ENCODE measurements at regions not wholly inside any gene's neighbourhood (a gene's known extent, or its start where the extent isn't known, plus 50 kb on each side); places are given as distances from the start of the nearest gene placed in this dataset.

DNA sequence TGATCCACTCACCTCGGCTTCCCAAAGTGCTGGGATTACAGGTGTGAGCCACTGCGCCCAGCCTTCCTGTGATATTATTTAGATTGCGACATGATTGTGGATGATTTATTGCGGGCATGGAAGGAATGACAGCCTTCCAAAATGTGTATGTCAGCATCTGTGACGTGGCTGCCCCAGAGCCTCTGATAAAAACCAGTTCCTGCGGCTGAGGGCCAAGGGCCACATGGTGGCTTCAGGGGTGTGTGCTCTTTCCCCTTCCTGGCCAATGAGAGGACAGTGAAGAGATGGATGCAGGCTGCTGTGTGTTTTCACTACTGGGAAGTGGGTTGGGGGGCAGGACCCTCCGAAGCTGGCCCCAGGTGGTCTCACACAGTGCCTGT is 57.4 kb upstream of the HGFAC start:
- DNase-seq = no peak

DNA sequence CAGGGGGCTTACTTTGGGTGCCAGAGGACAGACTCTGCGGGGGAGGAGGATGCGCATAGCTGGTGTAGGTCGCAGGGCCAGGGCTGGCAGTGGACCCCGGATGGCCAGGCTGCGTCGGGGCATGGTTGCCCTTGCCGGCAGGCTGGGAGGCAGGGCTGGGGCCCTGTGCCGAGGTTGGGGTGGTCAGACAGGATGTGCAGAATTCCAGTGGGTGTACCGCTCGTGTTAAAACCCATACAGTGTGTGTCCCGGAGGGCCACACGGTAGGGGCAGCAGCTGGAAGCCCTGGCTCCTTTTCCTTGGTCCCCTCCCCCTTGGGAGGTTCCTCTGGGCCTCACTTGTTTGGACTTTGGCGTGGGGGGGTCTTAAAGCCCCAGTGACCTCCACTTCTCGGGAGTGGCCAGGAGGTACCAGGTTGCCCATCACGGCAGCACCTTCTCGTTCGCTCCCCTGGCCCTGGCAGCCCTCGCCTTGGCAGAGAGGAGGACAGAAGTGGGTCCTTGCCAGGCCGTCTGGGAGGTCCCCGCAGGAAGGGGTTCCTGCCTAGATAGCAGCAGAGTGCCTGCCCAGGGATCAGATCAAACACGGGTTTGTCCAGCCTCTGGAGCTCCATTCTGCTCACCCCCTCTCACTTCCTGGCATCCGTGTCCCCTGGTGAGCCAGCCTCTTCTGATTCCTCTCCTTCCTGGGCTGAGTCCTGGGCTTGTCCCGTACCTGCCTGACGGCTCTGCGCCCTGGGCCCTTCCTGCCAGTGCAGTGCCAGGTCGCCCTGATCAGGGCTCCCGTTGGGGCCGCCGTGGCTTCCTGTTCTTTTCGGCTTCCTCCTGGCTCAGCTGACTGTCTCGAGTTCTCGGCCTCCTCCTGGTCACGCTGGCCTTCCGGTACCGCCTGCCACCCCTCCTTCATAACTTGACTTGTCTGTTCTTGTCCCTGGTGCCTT is 56.7 kb upstream of the HGFAC start:
- DNase-seq = no peak

DNA sequence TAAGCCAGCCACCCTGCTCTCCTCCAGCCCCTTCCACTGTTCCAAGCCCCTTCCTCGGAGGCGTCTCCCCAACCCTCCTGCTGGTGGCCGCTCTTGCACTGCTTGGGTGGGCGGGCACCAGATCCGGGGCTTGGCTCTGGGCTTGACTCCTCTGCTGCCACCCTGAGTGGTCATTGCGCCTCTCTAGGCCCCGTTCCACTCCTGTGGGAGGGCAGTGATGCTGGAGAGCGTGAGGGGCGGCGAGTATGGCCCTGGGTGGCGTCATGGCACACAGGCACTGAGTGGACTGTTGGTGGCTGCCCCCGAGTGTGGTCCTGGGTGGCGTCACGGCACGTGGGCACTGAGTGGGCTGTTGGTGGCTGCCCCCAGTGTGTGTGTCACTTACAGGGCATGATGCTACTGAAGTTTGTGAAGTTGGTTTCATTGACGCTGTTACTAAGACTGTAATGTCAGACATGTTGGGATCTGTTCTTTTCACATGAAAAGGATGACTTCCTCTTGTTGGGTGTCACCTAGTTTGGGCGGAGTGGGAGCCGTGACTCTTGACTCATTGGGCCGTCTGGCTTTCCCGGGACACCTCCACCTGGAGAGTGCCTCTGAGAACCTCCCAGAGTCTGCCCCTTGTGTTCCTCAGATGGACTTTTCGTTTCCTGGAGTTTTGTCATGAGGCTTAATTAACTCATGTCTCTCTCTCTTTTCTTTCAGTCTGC is 55.9 kb upstream of the HGFAC start:
- no peak for DNase-seq

DNA sequence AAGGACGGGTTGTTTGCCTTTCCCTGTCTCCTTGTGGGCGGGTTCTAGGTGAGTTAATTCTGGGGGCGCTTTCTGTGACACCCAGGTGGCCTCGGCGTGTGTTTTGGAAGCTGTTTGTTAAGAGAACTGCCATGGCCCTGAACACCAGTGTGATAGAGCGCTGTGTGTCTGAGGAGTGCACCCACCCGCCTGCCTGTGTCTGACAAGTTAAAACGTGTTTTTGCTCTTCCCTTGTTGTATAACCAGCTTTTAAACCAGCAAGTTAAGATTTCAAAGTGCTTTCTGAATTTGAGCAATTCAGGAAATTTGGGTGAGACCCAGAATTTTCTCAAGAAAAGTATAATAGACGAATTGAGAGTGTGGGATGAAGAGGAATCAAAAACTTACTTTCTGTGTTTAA is 55.2 kb upstream of the HGFAC start:
- no peak for DNase-seq

DNA sequence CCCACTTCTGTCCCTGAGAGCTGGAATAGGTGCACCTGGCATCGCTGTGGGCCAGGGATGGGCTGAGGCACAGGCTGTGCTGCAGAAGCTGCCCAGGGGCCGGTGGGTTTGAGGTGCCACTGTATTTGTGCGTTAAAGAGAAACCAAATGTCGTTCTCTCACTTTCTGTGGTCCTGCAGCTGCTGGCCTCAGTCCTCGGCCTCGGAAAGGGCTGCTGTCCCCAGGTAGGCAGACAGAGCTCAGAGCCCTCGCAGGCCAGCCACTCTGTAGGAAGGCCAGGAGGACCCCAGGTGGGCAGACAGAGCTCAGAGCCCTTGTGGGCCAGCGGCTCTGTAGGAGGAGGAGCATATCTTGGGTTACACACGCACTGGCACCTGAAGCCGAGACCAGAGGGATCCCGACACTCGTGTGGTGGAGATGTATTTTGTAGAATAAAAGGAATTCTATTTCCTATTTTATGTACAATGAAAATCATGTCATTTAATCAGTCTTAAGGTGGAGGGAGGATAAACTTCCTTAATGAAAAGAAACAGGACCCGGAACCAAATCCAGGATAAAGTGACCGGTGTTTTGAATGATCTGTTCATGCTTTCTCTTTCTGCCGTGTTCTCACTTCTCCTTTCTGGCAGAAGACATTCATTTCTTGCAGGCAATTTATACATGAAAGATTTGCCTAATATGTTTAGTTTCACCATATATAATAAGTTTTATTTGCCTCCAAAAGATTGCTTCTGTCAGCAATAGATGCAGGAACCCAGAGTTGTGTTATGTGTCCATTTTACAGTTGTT is 54.4 kb upstream of the HGFAC start:
- no peak for DNase-seq

DNA sequence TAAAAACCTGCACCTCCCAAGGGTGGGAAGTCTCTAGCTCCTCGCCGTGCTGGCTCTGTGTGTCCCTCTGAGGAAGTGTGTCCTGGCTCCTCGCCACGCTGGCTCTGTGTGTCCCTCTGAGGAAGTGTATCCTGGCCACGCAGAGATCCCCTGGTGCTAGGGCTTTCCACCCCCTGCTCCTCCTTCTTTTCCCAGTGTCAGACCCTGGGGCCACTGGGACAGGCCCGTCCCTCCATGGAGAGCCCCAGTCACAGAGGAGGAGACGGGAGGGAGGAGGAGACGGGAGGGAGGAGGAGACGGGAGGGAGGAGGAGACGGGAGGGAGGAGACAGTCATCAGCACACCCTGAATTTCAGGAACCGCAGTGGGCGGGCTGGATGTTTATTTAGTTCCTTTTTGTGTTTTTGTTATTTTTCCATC is 53.8 kb upstream of the HGFAC start:
- no peak for DNase-seq

DNA sequence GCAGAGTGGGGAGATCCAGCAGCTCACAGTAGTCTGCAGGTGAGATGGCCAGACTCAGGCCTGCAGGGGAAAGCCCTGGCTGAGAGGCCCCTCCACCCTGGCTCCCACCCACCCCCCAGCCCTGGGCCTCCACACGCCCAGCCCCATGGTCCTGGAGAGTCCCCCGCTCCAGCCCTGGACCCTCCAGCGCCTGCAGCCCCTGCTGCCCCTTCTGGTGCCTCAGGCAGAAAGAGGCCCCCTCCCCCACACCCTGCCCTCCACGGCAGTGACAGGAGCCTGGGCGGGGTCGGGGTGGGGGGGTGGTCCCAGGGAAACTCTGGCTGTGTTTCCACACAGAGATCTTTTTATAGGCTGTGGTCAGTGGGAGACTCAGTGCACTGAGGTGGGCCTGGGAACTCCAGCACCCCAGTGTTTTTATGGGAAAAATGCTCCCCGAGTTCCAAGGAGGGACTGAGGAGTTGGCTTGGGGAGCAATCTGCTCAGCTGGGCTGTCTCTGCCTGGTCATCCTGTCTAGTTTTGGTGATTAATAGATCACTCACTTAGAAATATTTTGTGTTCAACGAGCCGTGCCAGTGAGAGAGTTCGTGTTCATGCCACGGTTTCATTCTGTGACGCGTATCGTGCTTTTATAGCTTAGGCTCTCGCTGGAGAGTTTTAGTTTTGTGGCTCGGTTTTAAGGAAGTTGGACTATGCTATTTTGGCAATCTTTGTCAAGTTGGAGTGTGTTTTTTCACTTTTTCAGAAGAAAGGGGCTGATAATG is 53.1 kb upstream of the HGFAC start:
- no peak for DNase-seq

DNA sequence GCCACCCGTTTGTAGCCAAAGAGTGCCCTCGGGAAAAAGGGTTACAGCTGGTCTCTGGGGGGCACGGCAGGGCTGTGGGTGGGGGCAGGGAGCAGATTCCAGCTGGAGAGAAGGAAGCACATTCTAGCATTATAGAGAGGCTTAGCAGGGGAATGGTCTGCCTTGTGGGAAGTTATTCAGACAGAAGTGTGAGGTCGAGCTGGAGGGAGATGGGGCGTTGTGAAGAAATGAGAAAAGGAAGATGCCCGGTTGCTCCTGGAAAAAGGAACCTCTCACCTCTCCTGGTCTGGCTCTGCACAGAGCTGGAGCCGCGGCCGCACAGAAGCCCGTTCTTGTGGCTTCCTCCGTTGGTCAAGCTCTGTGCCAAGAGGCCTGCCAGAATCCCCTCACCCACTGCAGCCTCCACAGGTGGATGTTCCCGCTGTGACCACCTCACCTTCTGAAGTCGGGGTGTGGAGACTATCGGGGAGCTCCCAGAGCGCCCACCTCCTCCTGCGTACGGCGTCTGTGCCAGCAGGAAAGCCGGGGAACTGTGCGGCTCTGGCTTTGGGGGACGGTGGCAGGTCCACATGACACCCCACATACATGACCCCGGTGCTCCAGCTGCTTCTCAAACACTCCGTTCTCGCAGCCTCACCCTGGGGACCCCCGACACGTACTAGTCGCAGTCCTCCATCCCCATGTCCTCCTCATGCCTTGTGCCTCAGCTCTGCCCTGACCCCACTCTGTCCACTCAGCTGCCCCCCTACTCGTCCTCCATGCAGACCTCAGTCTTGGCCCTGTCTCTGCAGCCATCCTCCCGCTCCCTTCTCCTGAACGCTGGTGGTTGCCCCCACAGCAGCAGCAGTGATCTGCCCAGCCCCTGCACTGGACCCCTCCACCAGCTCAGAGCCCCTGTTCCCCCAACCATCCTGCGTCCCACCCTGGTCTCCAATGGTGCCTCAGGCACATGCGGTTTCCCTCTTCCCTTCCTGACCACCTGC is 52.2 kb upstream of the HGFAC start:
- no peak for DNase-seq

DNA sequence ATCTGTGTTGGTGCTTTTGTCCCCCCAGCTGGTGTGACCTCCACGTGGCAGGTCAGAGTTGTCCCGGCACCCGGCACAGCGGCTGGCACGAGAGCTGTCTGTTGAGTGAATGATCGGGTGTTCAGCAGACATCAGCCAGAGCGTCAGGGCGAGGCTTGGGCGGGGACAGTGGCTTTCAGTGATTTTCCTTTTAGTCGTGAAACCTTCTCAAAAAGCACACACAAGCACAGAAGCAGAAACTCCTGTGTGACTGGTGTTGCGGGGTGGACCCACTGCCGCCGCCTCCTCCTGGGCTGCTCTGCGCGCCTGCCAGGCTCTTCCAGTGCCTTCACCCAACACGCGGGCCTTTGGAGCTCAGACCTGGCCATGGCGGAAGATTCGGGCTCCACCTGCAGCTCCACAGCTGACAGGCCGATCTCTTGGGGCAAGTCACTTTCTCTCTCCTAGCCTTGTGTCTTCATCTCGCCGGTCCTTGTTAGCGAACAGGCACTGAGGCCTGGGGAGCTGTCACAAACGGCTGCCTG is 51.4 kb upstream of the HGFAC start:
- no peak for DNase-seq

DNA sequence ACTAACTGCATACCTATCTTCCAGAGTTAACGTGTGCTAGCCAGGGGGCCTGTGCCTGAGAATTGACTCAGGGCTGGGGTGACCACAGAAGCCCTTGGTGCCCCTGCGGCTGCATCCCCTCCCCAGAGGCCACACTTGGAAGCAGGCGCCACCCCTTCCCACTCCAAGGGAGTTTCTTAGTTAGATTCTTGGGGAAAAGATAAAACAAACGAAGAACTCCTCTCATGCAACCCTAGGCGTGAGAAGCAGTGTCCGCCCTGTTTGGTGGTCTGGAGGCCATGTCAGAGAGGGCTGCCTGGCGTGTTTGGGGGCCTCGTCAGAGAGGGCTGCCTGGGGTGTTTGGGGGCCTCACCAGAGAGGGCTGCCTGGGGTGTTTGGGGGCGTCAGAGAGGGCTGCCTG is 50.3 kb upstream of the HGFAC start:
- DNase-seq = no peak
